ENCODE measurements at regions not wholly inside any gene's neighbourhood (a gene's known extent, or its start where the extent isn't known, plus 50 kb on each side); places are given as distances from the start of the nearest gene placed in this dataset.

GRCh38 chr22:40122792-40123191 is 54.9 kb upstream of the TNRC6B start:
- peaks cover 16 to 70% of the 10 kb centered on the region in 2 donors for H3K36me3 ChIP-seq (replicated peaks in 1 of 2; ENCODE audit: control insufficient read depth in 1 of 2, insufficient read depth in 2 of 2, low read length in 2 of 2)
- no peak for DNase-seq
- 100% methylated on average over 1 of the region's 5 CpGs for WGBS (ENCODE audit: insufficient coverage)
- H3K27ac ChIP-seq (ENCODE audit: low read depth in 1 of 2, low read length in 2 of 2) = no peak overlapping the region
- no peak for TF ChIP-seq CTCF (IDR thresholded peaks at IDR 0.05)
- H3K4me3 Mint-ChIP-seq = no peak overlapping the region
- no peaks in the 10 kb centered on the region for H3K4me1 ChIP-seq (ENCODE audit: control insufficient read depth in 1 of 2, insufficient read depth in 2 of 2, low read length in 2 of 2)
- intact Hi-C loops (cut with micrococcal nuclease) = no loop called here
- peaks cover 22% of the 10 kb centered on the region for H4K20me1 ChIP-seq (ENCODE audit: insufficient read depth, low read length)
- no peak overlapping the region for H3K4me2 ChIP-seq (replicated peaks; ENCODE audit: extremely low read depth, low read length, poor library complexity, severe bottlenecking)
- H3K9ac ChIP-seq (ENCODE audit: insufficient read depth, low read length, poor library complexity, severe bottlenecking) = no peak overlapping the region
- H3K9me3 ChIP-seq (replicated peaks in 1 of 2; ENCODE audit: control insufficient read depth in 1 of 2, insufficient read depth in 1 of 2, low read length in 2 of 2) = no peaks in the 10 kb centered on the region
- H3K4me1 Mint-ChIP-seq = peaks cover 11% of the 10 kb centered on the region
- H3K27me3 ChIP-seq (ENCODE audit: control insufficient read depth in 2 of 2, insufficient read depth in 2 of 2, low read length in 2 of 2) = no peaks in the 10 kb centered on the region
- H3K79me2 ChIP-seq (ENCODE audit: insufficient read depth, low read length) = no peaks in the 10 kb centered on the region
- no peaks in the 10 kb centered on the region for H3K9me3 Mint-ChIP-seq
- H3K36me3 Mint-ChIP-seq = peaks cover 42 to 52% of the 10 kb centered on the region in 2 donors
- H3K27ac Mint-ChIP-seq = no peak overlapping the region
- no peaks in the 10 kb centered on the region for H3K27me3 Mint-ChIP-seq (ENCODE audit: low read depth in 3 of 3)
- no peak overlapping the region for H3K4me3 ChIP-seq (replicated peaks in 1 of 3; ENCODE audit: low read depth in 2 of 3, low read length in 3 of 3)
- no peak overlapping the region for H2AFZ ChIP-seq (ENCODE audit: insufficient read depth, low read depth, low read length, poor library complexity, severe bottlenecking)

- H3K4me3 ChIP-seq (replicated peaks in 1 of 3; ENCODE audit: low read depth in 2 of 3, low read length in 3 of 3) = no peak overlapping the region
- intact Hi-C loops (cut with micrococcal nuclease) = no loop called here
- no peak overlapping the region for H3K9ac ChIP-seq (ENCODE audit: insufficient read depth, low read length, poor library complexity, severe bottlenecking)
- H3K4me3 Mint-ChIP-seq = no peak overlapping the region
- no peak for DNase-seq
- no peaks in the 10 kb centered on the region for H3K9me3 ChIP-seq (replicated peaks in 1 of 2; ENCODE audit: control insufficient read depth in 1 of 2, insufficient read depth in 1 of 2, low read length in 2 of 2)
- H4K20me1 ChIP-seq (ENCODE audit: insufficient read depth, low read length) = peaks cover 16% of the 10 kb centered on the region
- H3K9me3 Mint-ChIP-seq = no peaks in the 10 kb centered on the region
- no peak overlapping the region for H3K4me2 ChIP-seq (replicated peaks; ENCODE audit: extremely low read depth, low read length, poor library complexity, severe bottlenecking)
- peak overlapping the region in 2 of 7 donors; percentile 1 to 38 for H3K27ac Mint-ChIP-seq
- no peak overlapping the region for H3K27ac ChIP-seq (ENCODE audit: low read depth in 1 of 2, low read length in 2 of 2)
- no peaks in the 10 kb centered on the region for H3K4me1 ChIP-seq (ENCODE audit: control insufficient read depth in 1 of 2, insufficient read depth in 2 of 2, low read length in 2 of 2)
- TF ChIP-seq CTCF (IDR thresholded peaks at IDR 0.05) = no peak
- no peaks in the 10 kb centered on the region for H3K27me3 Mint-ChIP-seq (ENCODE audit: low read depth in 3 of 3)
- peaks cover 43 to 55% of the 10 kb centered on the region in 2 donors for H3K36me3 Mint-ChIP-seq
- no peaks in the 10 kb centered on the region for H3K79me2 ChIP-seq (ENCODE audit: insufficient read depth, low read length)
- WGBS (ENCODE audit: insufficient coverage) = 100% methylated on average over 3 of the region's 3 CpGs
- peaks cover 19 to 70% of the 10 kb centered on the region in 2 donors for H3K36me3 ChIP-seq (replicated peaks in 1 of 2; ENCODE audit: control insufficient read depth in 1 of 2, insufficient read depth in 2 of 2, low read length in 2 of 2)
- H3K4me1 Mint-ChIP-seq = peaks cover 11% of the 10 kb centered on the region
- no peaks in the 10 kb centered on the region for H3K27me3 ChIP-seq (ENCODE audit: control insufficient read depth in 2 of 2, insufficient read depth in 2 of 2, low read length in 2 of 2)
- H2AFZ ChIP-seq (ENCODE audit: insufficient read depth, low read depth, low read length, poor library complexity, severe bottlenecking) = no peak overlapping the region
These were observed 54.3 kb upstream of the TNRC6B start for GRCh38 chr22:40123387-40123786.
